GM12878 (cell line): ENCODE measurements at regions not wholly inside any gene's neighbourhood (a gene's known extent, or its start where the extent isn't known, plus 50 kb on each side); places are given as distances from the start of the nearest gene placed in this dataset.

Source experiments
- ATAC-seq: fragments of 200-7000 bp; cut with Tn5 transposase; 3 replicates; pipeline ENCODE4 v1.9.1; 2020; ENCODE audit warnings: mild to moderate bottlenecking, moderate library complexity
- BruUV-seq: library from RNA; stranded (reverse); fragments of 400-500 nt; replicated peaks from 2 replicates; lab custom pipeline; 2021; lab: Mats Ljungman, UMichigan
- CTCF ChIA-PET: fragments of 300-600 bp; sonication (Branson Sonifier 250); formaldehyde crosslinking; extraction: SDS; loops from one replicate; lab custom pipeline; 2021; ENCODE audit warnings: inconsistent platforms; lab: Yijun Ruan, JAX
- POLR2A ChIA-PET: fragments of 350-600 bp; formaldehyde crosslinking; extraction: SDS; loops from one replicate; lab custom pipeline; 2021; ENCODE audit warnings: inconsistent platforms; lab: Charles Lee
- RAD21 ChIA-PET: fragments of 300-600 bp; sonication (Branson Sonifier 250); formaldehyde crosslinking; loops from one replicate; lab custom pipeline; 2023; ENCODE audit warnings: antibody characterized with exemption; ENCODE audit not compliant: unreplicated experiment; lab: Charles Lee
- SMC1A ChIA-PET: fragments of 300-600 bp; sonication (Branson Sonifier 250); formaldehyde crosslinking; loops from one replicate; lab custom pipeline; 2023; ENCODE audit not compliant: unreplicated experiment, uncharacterized antibody; lab: Charles Lee
- DNase-seq: peaks from one replicate; pipeline ENCODE4 v3.0.0-alpha.2; 2011; ENCODE audit warnings: low read depth, low spot score
- FAIRE-seq: peaks from 3 replicates; lab custom pipeline; 2011; peaks lifted over from hg19 to GRCh38; lab: Jason Lieb, UNC
- H2AFZ ChIP-seq: 2 replicates; pipeline ENCODE4 v1.6.0; 2011; ENCODE audit warnings: low read depth, low read length, control low read depth; ENCODE audit not compliant: control insufficient read depth
- H3K27ac ChIP-seq: 2 replicates; pipeline ENCODE4 v1.5.1; 2011; ENCODE audit warnings: control low read depth; ENCODE audit not compliant: control insufficient read depth, insufficient read depth
- H3K27me3 ChIP-seq, 2 experiments: replicated peaks in 1 of 2; 2 replicates each; pipeline versions ENCODE4 v1.6.0 to v1.6.1; 2011; ENCODE audit warnings: low read length in 1 of 2; ENCODE audit not compliant: control insufficient read depth in 2 of 2, insufficient read depth in 2 of 2
- H3K36me3 ChIP-seq, 2 experiments: 2 replicates each; pipeline ENCODE4 v1.5.1; 2011; ENCODE audit warnings: low read length in 1 of 2; ENCODE audit not compliant: control insufficient read depth in 2 of 2, insufficient read depth in 2 of 2
- H3K4me1 ChIP-seq: 2 replicates; pipeline ENCODE4 v1.6.1; 2011; ENCODE audit warnings: mild to moderate bottlenecking, low read length, moderate library complexity, mixed read lengths; ENCODE audit not compliant: control insufficient read depth, insufficient read depth
- H3K4me2 ChIP-seq: 2 replicates; pipeline ENCODE4 v1.6.0; 2011; ENCODE audit warnings: control low read depth; ENCODE audit not compliant: control insufficient read depth, insufficient read depth
- H3K4me3 ChIP-seq: fragments of 200-600 bp; sonication (generic); 2 replicates; pipeline ENCODE4 v1.5.1; 2016
- H3K79me2 ChIP-seq: 2 replicates; pipeline ENCODE4 v1.6.0; 2011; ENCODE audit warnings: low read length; ENCODE audit not compliant: control insufficient read depth, insufficient read depth
- H3K9ac ChIP-seq: 2 replicates; pipeline ENCODE4 v1.8.0; 2011; ENCODE audit warnings: low read length, control low read depth, mixed read lengths; ENCODE audit not compliant: control insufficient read depth, insufficient read depth
- H3K9me3 ChIP-seq: replicated peaks from 3 replicates; pipeline ENCODE4 v1.5.1; 2011; ENCODE audit warnings: mild to moderate bottlenecking, low read length; ENCODE audit not compliant: control insufficient read depth, insufficient read depth
- H4K20me1 ChIP-seq: 2 replicates; pipeline ENCODE4 v1.6.0; 2011; ENCODE audit not compliant: control insufficient read depth, insufficient read depth
- BHLHE40 ChIP-seq, 2 experiments: fragments of 450-650 bp in 1 of 2; IDR thresholded peaks; 2 replicates each; pipeline ENCODE4 v1.6.1; 2011 to 2017; ENCODE audit warnings: low read depth in 2 of 2, borderline replicate concordance in 1 of 2, improper control_type of control experiment in 1 of 2, low read length in 1 of 2, mild to moderate bottlenecking in 1 of 2
- NFYB ChIP-seq: IDR thresholded peaks from 2 replicates; pipeline ENCODE4 v1.6.1; 2011; ENCODE audit warnings: low read depth, mild to moderate bottlenecking, low read length, improper control_type of control experiment, moderate library complexity; ENCODE audit not compliant: insufficient read depth
- YBX1 ChIP-seq: fragments of 450-650 bp; IDR thresholded peaks from 2 replicates; pipeline ENCODE4 v1.6.1; 2016; ENCODE audit warnings: antibody characterized with exemption
- ZBED1 ChIP-seq: IDR thresholded peaks from 2 replicates; pipeline ENCODE4 v1.6.1; 2016; ENCODE audit warnings: borderline replicate concordance
- ZBTB33 ChIP-seq: fragments of 450-650 bp; IDR thresholded peaks from 2 replicates; pipeline ENCODE4 v1.6.1; 2017; ENCODE audit warnings: mild to moderate bottlenecking
- ZNF622 ChIP-seq: fragments of 450-650 bp; IDR thresholded peaks from 2 replicates; pipeline ENCODE4 v1.6.1; 2017; ENCODE audit warnings: mild to moderate bottlenecking, inconsistent platforms
- whole genome bisulfite sequencing: methylation state at CpG from one replicate; pipeline ENCODE4 v1.1.6; 2016; ENCODE audit warnings: low lambda C conversion rate; ENCODE audit not compliant: insufficient replicate concordance, insufficient coverage; ENCODE audit errors: missing lambda C conversion rate; 5-methylcytosine and 5-hydroxymethylcytosine counted together
- in situ Hi-C: fragments of 300-500 bp; cut with MboI; formaldehyde crosslinking; loops from 9 replicates; pipeline ENCODE4 v1.14.3; 2018; ENCODE audit warnings: mixed read lengths
- intact Hi-C: fragments of 100-400 bp; cut with micrococcal nuclease; formaldehyde crosslinking; loops from one replicate; pipeline ENCODE4 v1.14.2; 2022; ENCODE audit not compliant: unreplicated experiment
- TF ChIP-seq, protein P1 (sequence below): IDR thresholded peaks from 2 replicates; pipeline ENCODE4 v1.6.1; 2011; ENCODE audit warnings: borderline replicate concordance, low read depth, mild to moderate bottlenecking, moderate library complexity, mixed read lengths, low read length; ENCODE audit not compliant: insufficient read depth; ENCODE audit errors: extremely low read length
- TF ChIP-seq, protein P2 (sequence below): IDR thresholded peaks from 2 replicates; pipeline ENCODE4 v1.6.1; 2012; ENCODE audit warnings: low read depth, low read length, improper control_type of control experiment

DNA sequence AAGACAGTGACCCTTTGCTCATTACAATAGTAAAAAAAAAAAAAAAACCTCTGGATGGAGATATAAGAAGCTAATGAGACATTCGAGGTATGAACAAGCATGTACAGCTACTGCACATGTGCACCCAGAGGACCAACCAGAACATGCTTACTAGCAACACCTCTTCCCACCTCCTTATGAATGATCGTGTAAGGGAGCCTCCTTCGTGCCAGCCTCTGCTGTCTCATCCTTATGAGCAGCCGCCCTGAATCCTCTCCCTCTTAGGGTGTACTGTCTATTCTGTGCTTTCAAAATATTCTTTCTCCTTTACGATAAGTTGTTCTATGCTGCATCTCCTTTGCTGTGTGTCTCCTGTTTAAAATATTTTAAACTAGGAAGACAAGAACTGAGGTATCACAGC, 91.4 kb upstream of the ACSL3 start (continued):
- TF ChIP-seq, protein P1, sequence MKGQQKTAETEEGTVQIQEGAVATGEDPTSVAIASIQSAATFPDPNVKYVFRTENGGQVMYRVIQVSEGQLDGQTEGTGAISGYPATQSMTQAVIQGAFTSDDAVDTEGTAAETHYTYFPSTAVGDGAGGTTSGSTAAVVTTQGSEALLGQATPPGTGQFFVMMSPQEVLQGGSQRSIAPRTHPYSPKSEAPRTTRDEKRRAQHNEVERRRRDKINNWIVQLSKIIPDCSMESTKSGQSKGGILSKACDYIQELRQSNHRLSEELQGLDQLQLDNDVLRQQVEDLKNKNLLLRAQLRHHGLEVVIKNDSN, result no peak
- TF ChIP-seq BHLHE40 (IDR thresholded peaks at IDR 0.05; ENCODE audit: borderline replicate concordance in 1 of 2, low read depth in 2 of 2, low read length in 1 of 2), result no peak
- TF ChIP-seq, all 136 proteins: peak for 0

DNA sequence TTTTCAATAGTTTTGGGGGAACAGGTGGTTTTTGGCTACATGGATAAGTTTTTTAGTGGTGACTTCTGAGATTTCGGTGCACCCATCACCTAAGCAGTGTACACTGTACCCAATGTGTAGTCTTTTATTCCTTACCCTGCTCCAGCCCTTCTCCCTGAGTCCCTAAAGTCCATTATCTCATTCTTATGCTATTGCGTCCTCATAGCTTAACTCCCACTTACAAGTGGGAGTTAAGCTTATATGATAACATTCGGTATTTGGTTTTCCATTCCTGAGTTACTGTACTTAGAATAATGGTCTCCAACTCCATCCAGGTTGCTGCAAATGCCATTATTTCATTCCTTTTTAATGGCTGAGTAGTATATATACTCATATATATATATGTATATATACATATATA, 90.9 kb upstream of the ACSL3 start:
- TF ChIP-seq NFYB, result no peak
- TF ChIP-seq, protein P2, sequence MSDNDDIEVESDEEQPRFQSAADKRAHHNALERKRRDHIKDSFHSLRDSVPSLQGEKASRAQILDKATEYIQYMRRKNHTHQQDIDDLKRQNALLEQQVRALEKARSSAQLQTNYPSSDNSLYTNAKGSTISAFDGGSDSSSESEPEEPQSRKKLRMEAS, result no peak
- no peak for TF ChIP-seq ZNF622
- no peak for TF ChIP-seq ZBED1
- TF ChIP-seq YBX1, result no peak
- TF ChIP-seq ZBTB33, result no peak
- no peaks in the 10 kb centered on the region for H3K79me2 ChIP-seq
- ChIA-PET POLR2A (no interaction called here), SMC1A (no interaction called here), CTCF (no interaction called here), RAD21 (no interaction called here)
- H3K4me2 ChIP-seq, result no peak overlapping the region
- no peaks in the 10 kb centered on the region for H3K9me3 ChIP-seq
- H3K4me1 ChIP-seq, result no peaks in the 10 kb centered on the region
- no peak for ATAC-seq
- H3K4me3 ChIP-seq, result no peak overlapping the region
- no TSS peak for BruUV-seq
- WGBS, result 97% methylated on average over 3 of the region's 3 CpGs
- no peak overlapping the region for H2AFZ ChIP-seq
- in situ Hi-C loops, result no loop called here
- no peak for FAIRE-seq
- intact Hi-C loops, result no loop called here
- no peak overlapping the region for H3K9ac ChIP-seq
- no peak overlapping the region for H3K27ac ChIP-seq
- no peaks in the 10 kb centered on the region for H3K27me3 ChIP-seq
- no peaks in the 10 kb centered on the region for H3K36me3 ChIP-seq
- no peaks in the 10 kb centered on the region for H4K20me1 ChIP-seq
- no peak for DNase-seq
